ENCODE measurements at regions not wholly inside any gene's neighbourhood (a gene's known extent, or its start where the extent isn't known, plus 50 kb on each side); places are given as distances from the start of the nearest gene placed in this dataset.

- TF ChIP-seq CTCF (IDR thresholded peaks at IDR 0.05) (no peak), POLR2A (IDR thresholded peaks at IDR 0.05) (no peak)
Measured at GRCh38 chr7:113314594-113314993, 196.2 kb upstream of the SMIM30 start.
